ENCODE measurements at regions not wholly inside any gene's neighbourhood (a gene's known extent, or its start where the extent isn't known, plus 50 kb on each side); places are given as distances from the start of the nearest gene placed in this dataset.

- TF ChIP-seq CTCF (IDR thresholded peaks at IDR 0.05; ENCODE audit: low read depth, low read length): no peak
- DNase-seq (ENCODE audit: extremely low read depth, low read depth): no peak
Measured at GRCh38 chr20:12321736-12322135, 404.0 kb downstream of the BTBD3 start.

DNA sequence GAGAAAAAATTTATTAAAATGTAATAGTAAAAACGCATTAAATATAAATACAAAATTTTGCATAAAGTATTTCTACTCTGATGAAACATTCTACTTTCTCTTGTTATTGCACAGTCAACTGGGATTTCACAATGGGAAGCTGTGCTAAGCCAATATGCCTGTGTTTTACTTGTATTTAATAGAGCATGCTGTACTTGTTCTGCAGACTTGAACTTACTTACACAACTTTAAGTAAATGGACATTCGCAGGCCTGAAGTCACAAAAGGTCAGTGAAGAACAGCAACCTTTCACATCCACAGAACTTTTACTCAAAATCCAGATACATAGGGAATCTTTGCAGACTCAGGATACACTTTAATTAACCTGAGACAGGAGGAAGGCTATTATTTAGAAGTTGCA lies 409.5 kb downstream of the BTBD3 start:
- no peak for TF ChIP-seq CTCF (IDR thresholded peaks at IDR 0.05; ENCODE audit: low read depth, low read length)
- no peak for DNase-seq (ENCODE audit: extremely low read depth, low read depth)

GRCh38 chr20:12331236-12331635 lies 413.5 kb downstream of the BTBD3 start:
- TF ChIP-seq CTCF (IDR thresholded peaks at IDR 0.05; ENCODE audit: low read depth, low read length): no peak
- no peak for DNase-seq (ENCODE audit: extremely low read depth, low read depth)

GRCh38 chr20:12337601-12338000 lies 419.9 kb downstream of the BTBD3 start:
- TF ChIP-seq CTCF (IDR thresholded peaks at IDR 0.05; ENCODE audit: low read depth, low read length): no peak

GRCh38 chr20:12345978-12346377 lies 428.3 kb downstream of the BTBD3 start:
- no peak for DNase-seq (ENCODE audit: extremely low read depth, low read depth)
- TF ChIP-seq CTCF (IDR thresholded peaks at IDR 0.05; ENCODE audit: low read depth, low read length): no peak

More at GRCh38 chr20:12337601-12338000, 419.9 kb downstream of the BTBD3 start:
- DNase-seq (ENCODE audit: extremely low read depth, low read depth): no peak

DNA sequence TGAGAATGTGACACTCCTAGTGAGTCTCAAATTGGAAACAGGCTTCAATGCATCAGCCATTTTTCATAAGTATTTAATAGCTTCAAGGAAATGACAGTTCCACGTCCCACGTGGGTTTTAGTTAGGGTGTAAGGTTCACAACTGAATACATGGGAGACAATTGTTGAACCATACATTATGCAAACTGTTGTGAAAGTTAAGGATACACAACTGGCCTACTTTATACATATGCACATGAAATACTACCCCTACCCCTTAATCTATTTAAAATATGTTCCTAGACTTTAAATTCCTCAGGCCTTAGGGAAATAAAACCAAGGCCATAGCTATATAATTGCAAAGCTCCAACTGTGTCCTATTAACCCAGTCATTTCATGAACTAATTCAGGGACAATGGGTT lies 436.1 kb downstream of the BTBD3 start:
- TF ChIP-seq CTCF (IDR thresholded peaks at IDR 0.05; ENCODE audit: low read depth, low read length): no peak
- no peak for DNase-seq (ENCODE audit: extremely low read depth, low read depth)

GRCh38 chr20:12354725-12355124 lies 437.0 kb downstream of the BTBD3 start:
- no peak for DNase-seq (ENCODE audit: extremely low read depth, low read depth)
- no peak for TF ChIP-seq CTCF (IDR thresholded peaks at IDR 0.05; ENCODE audit: low read depth, low read length)

Measured in AG09319 (cell line).